OCI-LY7 (cell line): ENCODE measurements at regions not wholly inside any gene's neighbourhood (a gene's known extent, or its start where the extent isn't known, plus 50 kb on each side); places are given as distances from the start of the nearest gene placed in this dataset.

Experiments
- BruUV-seq: library from RNA; stranded (reverse); fragments of 400-500 nt; replicated peaks from 2 replicates; lab custom pipeline; 2021; lab: Mats Ljungman, UMichigan
- CTCF ChIA-PET: fragments of 300-600 bp; sonication (Branson Sonifier 250); formaldehyde crosslinking; loops from one replicate; lab custom pipeline; 2022; ENCODE audit warnings: antibody characterized with exemption; ENCODE audit not compliant: unreplicated experiment; lab: Charles Lee
- POLR2A ChIA-PET: fragments of 300-600 bp; sonication (Branson Sonifier 250); formaldehyde crosslinking; loops from one replicate; lab custom pipeline; 2022; ENCODE audit warnings: antibody characterized with exemption; lab: Charles Lee
- DNase-seq: peaks from one replicate; pipeline ENCODE4 v3.0.0-alpha.2; 2015; ENCODE audit warnings: low spot score
- H2AFZ ChIP-seq: fragments of 200-600 bp; sonication (generic), shearing (Covaris generic); 2 replicates; pipeline ENCODE4 v1.6.1; 2014; ENCODE audit warnings: mild to moderate bottlenecking, antibody characterized with exemption, low read length, moderate library complexity
- H3K27ac ChIP-seq: fragments of 200-600 bp; sonication (generic); 2 replicates; pipeline ENCODE4 v1.5.1; 2014; ENCODE audit warnings: mixed run types, low read depth, mild to moderate bottlenecking, moderate library complexity, low read length, inconsistent platforms; ENCODE audit not compliant: poor library complexity, severe bottlenecking
- H3K36me3 ChIP-seq: fragments of 200-600 bp; sonication (generic); 2 replicates; pipeline ENCODE4 v1.6.1; 2014; ENCODE audit warnings: mild to moderate bottlenecking, antibody characterized with exemption, low read length, moderate library complexity, mixed read lengths; ENCODE audit not compliant: insufficient read depth
- H3K4me1 ChIP-seq: fragments of 200-600 bp; sonication (generic); 2 replicates; pipeline ENCODE4 v1.5.1; 2014; ENCODE audit warnings: mild to moderate bottlenecking, low read length; ENCODE audit not compliant: insufficient read depth, poor library complexity, severe bottlenecking
- H3K4me2 ChIP-seq: fragments of 200-600 bp; sonication (generic); 2 replicates; pipeline ENCODE4 v1.6.1; 2014; ENCODE audit warnings: mild to moderate bottlenecking, low read length
- H3K4me3 ChIP-seq: fragments of 200-600 bp; sonication (generic); 2 replicates; pipeline ENCODE4 v1.5.1; 2014; ENCODE audit warnings: mild to moderate bottlenecking, low read depth, low read length; ENCODE audit not compliant: poor library complexity, severe bottlenecking
- H3K79me2 ChIP-seq: fragments of 200-600 bp; sonication (generic); 2 replicates; pipeline ENCODE4 v1.6.1; 2016; ENCODE audit warnings: low read depth, mild to moderate bottlenecking, low read length, moderate library complexity, mixed read lengths; ENCODE audit not compliant: insufficient read depth
- H3K9me2 ChIP-seq: fragments of 200-600 bp; sonication (generic); 2 replicates; pipeline ENCODE4 v1.6.1; 2016; ENCODE audit warnings: mild to moderate bottlenecking, low read length, mixed read lengths; ENCODE audit not compliant: insufficient read depth
- H3K9me3 ChIP-seq: fragments of 200-600 bp; sonication (generic); 2 replicates; pipeline ENCODE4 v1.6.1; 2014; ENCODE audit warnings: mild to moderate bottlenecking, mixed run types, low read length, mixed read lengths
- H4K20me1 ChIP-seq: fragments of 200-600 bp; sonication (generic); 2 replicates; pipeline ENCODE4 v1.6.1; 2014; ENCODE audit warnings: mild to moderate bottlenecking, antibody characterized with exemption, low read length, moderate library complexity, mixed read lengths; ENCODE audit not compliant: insufficient read depth
- CTCF ChIP-seq: fragments of 200-600 bp; sonication (generic); conservative IDR thresholded peaks from 2 replicates; pipeline ENCODE4 v1.5.1; 2014; ENCODE audit warnings: mild to moderate bottlenecking, antibody characterized with exemption, low read length, moderate library complexity, mixed read lengths
- EZH2phosphoT487 ChIP-seq: fragments of 200-600 bp; sonication (generic); IDR thresholded peaks from 2 replicates; pipeline ENCODE4 v1.6.1; 2018; ENCODE audit warnings: low read depth, borderline replicate concordance, mild to moderate bottlenecking, mixed run types, antibody characterized with exemption, low read length, moderate library complexity, mixed read lengths
- intact Hi-C: fragments of 100-400 bp; cut with micrococcal nuclease; formaldehyde crosslinking; loops from one replicate; pipeline ENCODE4 v1.10.0; 2022; ENCODE audit not compliant: unreplicated experiment

GRCh38 chr4:28117084-28117682 lies 1256.5 kb downstream of the STIM2 start:
- Histone ChIP-seq H3K4me2 (no peak overlapping the region), H3K79me2 (no peaks in the 10 kb centered on the region), H3K9me2 (no peaks in the 10 kb centered on the region), H2AFZ (no peak overlapping the region), H3K4me1 (no peaks in the 10 kb centered on the region), H3K4me3 (no peak overlapping the region), H4K20me1 (no peaks in the 10 kb centered on the region), H3K36me3 (no peaks in the 10 kb centered on the region), H3K27ac (no peak overlapping the region), H3K9me3 (no peaks in the 10 kb centered on the region)
- intact Hi-C loops, result no loop called here
- TF ChIP-seq CTCF (no peak), EZH2phosphoT487 (no peak)
- DNase-seq, result no peak
- ChIA-PET POLR2A (interaction anchor here (0.6 kb wide), 2 partner anchors 62 to 319 kb away, joined by 3 to 6 read pairs; no protein-coding TSS in a partner anchor), CTCF (no interaction called here)
- BruUV-seq, result no TSS peak

GRCh38 chr4:28146191-28146590 lies 1285.5 kb downstream of the STIM2 start:
- Histone ChIP-seq H2AFZ (no peak overlapping the region), H3K36me3 (no peaks in the 10 kb centered on the region), H3K79me2 (no peaks in the 10 kb centered on the region), H3K27ac (no peak overlapping the region), H3K9me2 (no peaks in the 10 kb centered on the region), H3K4me2 (no peak overlapping the region), H3K4me1 (no peaks in the 10 kb centered on the region), H4K20me1 (no peaks in the 10 kb centered on the region), H3K9me3 (no peaks in the 10 kb centered on the region), H3K4me3 (no peak overlapping the region)
- ChIA-PET POLR2A (no interaction called here), CTCF (no interaction called here)
- no TSS peak for BruUV-seq
- DNase-seq, result no peak
- TF ChIP-seq CTCF, result no peak
- no peak for TF ChIP-seq EZH2phosphoT487
- intact Hi-C loops, result no loop called here

GRCh38 chr4:28148221-28148620 lies 1287.6 kb downstream of the STIM2 start:
- Histone ChIP-seq H3K27ac (no peak overlapping the region), H2AFZ (no peak overlapping the region), H3K9me2 (peaks cover 3% of the 10 kb centered on the region; the same call in 1 of the 2 replicates), H3K4me2 (no peak overlapping the region), H3K4me3 (no peak overlapping the region), H4K20me1 (no peaks in the 10 kb centered on the region), H3K79me2 (no peaks in the 10 kb centered on the region), H3K36me3 (no peaks in the 10 kb centered on the region), H3K9me3 (no peaks in the 10 kb centered on the region), H3K4me1 (no peaks in the 10 kb centered on the region)
- no peak for DNase-seq
- ChIA-PET CTCF (no interaction called here), POLR2A (no interaction called here)
- BruUV-seq, result no TSS peak
- intact Hi-C loops, result no loop called here
- TF ChIP-seq CTCF (no peak), EZH2phosphoT487 (no peak)
